Stimulated activated CD4-positive, alpha-beta T cell treated with anti-CD3 and anti-CD28 coated beads, Interleukin-1b, Interleukin-23, amount 100 ng/mL, for 24 hours (primary cell): ENCODE measurements at regions not wholly inside any gene's neighbourhood (a gene's known extent, or its start where the extent isn't known, plus 50 kb on each side); places are given as distances from the start of the nearest gene placed in this dataset.

Experiments used
- DNase-seq, 4 experiments: peaks; one replicate each; pipeline ENCODE4 v3.0.0-alpha.2; 2020; ENCODE audit warnings: low read depth in 4 of 4, low spot score in 1 of 4

DNA sequence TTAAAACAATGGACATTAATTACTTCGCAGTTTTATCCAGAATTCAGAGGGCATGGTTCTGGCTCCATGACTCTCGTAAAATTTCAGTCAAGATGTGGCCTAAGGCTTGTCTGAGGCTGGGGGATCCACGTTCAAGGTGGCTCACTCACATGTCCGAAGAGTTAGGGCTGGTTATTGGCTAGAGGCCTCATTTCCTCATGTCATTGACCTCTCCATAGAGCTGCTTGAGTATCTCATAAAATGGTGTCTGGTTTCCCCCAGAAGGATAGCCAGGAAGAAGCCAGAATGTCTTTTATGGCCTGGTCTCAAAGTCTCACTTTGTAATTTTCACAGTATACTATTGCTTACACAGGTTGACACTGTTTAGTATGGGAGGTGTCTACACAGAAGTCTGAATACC is 67.3 kb upstream of the DCBLD2 start:
- DNase-seq = no peak

DNA sequence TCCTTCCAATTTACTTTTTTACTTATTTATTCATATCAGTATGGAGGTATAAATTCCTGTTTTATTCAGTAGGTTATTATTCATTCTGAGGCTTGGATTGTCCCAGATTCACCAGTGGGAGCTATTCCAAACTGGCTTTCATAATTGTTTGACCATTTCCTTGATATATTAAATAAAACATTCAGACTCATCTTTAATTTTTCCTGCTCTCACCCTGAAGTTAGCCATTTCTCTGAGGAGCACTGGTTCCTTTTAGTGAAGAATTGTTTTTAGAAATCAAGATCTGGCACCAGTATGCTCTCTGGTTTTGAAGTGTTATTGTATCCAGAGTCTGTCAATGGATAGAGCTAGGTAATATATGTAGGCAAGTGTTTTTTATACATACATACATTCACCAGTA is 66.9 kb upstream of the DCBLD2 start:
- DNase-seq = no peak

DNA sequence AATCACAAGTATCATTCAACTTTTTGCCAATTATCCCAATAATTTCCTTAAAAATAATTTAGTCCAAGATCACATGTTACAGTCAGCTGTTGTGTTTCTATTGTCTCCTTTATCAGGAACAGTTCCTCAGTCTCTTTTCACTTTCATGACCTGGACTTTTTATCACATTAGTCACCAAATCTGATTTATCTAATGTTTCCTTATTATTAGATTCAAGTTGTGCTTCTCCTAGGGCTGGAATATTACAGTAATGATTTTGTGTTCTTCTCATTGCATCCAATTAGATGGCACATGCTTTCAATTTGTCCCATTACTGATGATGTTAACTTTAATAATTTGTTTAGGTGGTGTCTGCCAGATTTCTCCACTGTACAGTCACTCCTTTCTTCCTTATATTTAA is 66.3 kb upstream of the DCBLD2 start:
- DNase-seq = no peak

DNA sequence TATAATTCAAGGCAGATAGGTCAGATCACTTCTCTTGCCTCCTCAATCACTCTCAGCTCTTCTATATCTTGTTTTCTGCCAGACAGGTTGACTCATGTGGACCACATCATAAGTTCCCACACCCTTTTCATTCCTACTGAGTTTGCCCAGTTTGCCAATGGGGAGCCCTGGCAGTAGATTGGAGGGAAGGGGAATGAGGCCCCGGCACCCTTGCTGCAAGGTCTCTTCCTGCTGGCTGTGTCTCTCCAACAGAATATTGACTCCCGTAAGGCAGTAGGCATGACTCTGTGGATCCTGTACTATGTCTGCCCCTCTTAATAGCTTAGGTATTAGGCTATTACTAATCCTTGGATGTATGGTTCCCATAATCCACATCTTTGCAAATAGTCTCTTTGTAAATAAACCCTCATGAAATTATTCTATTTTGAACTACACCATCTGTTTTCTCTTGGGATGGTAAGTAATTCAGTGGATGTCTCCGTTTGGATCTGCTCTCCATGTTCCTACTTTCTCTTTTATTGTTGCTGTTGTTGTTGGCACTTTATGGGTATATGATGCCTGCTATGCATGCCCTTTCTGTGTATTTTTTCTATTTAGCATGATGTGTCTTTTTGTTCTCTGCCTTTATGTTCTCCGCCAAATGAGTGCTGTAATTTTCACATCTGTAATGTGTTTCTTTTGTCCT is 65.5 kb upstream of the DCBLD2 start:
- DNase-seq = no peak

DNA sequence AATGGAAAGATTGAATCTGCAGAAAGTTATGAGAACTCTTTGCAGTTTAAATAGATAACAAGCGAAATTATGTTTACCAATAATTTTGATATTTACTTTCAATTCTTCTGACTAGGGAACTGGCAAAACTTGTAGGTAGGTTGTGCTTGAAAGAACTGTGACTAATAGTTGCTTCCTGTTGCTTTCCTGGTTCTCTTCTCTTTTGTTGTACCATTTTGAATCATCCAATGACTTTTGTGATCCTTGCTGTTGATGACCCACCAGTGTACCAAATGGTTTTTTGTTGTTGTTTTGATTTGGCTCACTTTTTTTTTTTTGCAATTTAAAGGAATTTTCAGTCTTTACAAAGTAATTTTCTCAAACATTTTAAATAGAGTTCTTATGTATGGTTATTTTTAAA is 64.9 kb upstream of the DCBLD2 start:
- no peak for DNase-seq

DNA sequence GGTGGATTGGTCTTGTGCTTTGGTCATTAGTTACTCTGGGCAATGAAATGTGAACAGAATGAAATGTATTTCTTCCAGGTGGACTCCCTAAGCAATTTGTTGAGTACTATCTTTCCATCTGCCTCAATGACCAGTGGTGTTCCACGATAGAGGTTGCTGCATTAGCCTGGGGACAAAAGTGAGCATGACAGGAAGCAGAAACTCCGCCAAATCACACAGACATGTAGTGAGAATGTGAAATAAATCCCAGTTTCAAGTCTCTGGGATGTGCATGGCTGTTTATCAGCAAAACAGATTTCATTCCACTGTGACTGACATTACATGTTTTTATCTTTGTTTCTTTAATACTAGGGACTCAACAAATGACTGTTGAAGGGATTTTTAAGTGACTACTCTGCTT is 63.3 kb upstream of the DCBLD2 start:
- no peak for DNase-seq

DNA sequence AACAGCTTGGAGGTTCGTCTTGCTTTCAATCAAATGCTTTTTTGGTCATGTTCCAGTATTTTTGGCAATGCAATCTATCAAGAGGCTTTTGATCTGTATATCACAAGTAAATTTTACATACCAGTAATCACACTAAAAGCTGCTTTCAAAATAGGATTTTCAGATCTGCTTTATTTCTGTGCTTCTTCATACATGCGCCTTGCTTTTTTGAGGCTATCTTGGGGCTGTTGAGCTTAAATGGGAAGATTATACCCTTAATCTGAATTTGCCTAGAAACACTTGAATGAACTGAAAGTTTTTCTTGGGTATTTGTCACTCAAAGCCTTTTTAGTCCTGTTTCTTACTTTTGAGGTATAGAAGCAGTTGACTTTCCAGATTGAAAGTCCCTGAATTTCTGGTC is 62.1 kb upstream of the DCBLD2 start:
- no peak for DNase-seq

DNA sequence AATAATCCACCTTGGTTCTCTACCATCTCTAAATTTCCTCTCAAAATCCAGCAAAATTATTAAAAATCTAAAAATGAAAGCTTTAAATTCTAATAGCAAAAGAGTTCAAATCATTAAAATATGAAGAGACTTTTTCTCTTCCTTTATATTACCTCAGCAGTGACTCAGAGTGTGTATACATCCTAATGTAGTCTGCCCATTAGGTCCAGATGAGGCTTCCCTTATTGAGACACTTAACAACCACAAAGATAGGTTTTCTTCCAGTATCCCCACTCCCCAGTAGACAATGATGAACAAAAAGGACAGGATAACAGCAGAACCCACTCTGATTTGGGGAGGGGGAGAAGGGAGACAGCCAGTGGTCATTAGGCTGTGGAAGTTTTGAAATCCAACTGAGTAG is 61.5 kb upstream of the DCBLD2 start:
- no peak for DNase-seq

DNA sequence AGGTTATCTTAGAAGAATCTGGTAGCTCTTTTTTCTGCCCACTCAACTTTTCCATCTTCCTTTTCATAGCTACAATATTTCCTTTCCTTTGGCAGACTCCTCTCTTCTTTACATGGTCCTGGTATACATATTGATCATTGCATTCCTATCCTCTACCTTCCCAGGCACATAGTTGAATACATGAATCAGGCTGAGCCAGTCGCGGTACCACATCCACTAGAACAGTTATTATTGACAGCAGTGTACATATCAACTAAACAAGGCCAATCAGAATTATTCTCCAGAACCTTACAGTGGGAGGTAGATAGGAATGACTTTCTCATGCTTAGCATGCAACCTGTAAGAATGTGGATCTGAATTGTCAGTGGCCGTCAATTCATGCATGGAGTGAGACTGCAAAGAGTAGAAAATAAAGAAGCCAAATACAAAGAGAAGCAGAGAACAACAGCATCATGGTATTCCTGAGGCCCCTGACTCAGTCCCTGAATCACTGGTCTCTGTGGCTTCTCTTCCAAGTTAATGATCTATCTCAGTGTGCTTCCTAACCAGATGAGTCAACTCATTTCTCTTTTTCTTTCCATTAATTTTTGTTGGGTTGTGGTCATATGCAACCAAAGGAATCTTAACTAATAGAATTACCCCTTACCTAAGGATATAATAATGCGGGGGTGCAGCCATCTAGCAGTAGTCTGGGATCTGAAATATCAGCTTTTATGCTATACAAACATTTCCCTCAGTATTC is 60.9 kb upstream of the DCBLD2 start:
- no peak for DNase-seq

DNA sequence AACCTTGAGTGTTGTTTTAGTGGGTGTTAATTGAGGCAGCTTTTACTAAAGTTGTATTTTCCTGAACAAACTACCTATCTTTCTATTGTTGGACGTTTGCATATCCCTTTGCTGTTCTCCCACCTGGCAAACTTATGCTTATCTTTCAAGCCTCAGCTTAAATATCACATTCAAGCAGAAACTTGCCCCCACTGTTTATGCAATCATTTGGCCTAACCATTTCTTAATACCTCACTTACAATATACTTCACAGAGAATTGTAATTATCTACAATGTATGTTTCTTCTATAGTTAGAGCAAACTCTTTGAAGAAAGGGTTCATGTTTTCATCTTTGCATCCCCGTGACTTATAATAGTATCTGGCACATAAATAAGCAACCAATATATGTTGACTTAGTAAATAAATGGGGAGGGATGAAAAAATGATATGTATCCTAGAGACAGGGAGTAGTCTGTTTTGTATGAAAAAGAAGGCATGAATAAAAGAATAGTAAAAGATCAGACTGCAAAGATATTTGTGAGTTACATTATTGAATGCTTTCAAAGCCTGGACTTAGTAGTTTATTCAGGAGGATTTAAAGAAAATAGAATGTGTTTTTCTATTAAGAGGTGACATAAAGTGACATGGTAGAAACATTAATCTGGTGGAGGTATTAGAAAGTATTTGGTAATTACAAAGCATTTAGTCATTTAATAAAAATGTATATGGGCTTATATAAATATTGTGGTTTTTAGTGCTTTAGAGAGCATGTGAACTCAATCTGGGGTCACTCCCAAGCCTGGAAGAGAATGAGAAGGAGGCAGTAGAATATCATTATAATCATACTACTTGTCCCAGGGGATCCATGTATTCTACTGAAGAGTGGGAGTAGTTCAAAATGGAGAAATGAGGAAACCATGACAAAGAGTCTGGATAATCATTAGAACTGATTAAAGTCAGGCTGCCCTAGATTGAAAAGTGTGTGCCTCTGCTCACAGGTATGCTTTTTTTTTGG is 60.0 kb upstream of the DCBLD2 start:
- DNase-seq = no peak

DNA sequence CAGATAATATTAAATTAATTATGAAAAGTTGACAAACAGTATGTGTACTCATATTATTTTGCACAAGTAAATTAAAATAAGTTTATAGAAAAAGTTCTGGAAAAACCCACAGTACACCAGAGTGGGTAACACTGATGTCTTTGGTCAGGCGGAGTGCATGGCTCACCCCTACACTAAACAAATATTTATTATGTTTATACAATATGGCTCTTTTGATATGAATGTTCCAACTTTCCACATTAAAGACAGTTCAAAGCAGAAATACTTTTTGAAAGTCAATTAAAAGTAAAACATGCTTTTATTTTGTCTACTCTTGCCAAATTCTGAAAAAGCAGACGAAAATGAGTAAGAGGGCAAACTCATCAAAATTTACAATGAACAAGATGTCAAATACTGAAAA is 56.2 kb upstream of the DCBLD2 start:
- no peak for DNase-seq

DNA sequence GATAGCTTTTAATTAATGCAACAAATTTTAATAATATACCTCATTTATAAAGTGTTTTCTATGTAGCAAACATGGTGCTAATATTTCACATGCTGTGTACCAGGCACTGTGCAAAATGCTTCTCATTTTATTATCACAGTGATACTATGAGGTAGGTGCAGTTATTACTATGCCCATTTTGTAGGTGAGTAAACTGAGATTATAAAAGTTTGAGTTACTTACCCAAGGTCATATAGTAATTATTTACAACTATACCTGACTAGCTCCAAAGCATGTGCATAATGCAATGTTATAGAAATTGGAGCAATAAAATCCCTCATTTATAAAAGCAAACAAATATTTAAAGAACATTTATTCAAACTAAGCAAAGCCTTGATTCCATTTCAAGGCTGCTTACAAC is 54.5 kb upstream of the DCBLD2 start:
- no peak for DNase-seq

DNA sequence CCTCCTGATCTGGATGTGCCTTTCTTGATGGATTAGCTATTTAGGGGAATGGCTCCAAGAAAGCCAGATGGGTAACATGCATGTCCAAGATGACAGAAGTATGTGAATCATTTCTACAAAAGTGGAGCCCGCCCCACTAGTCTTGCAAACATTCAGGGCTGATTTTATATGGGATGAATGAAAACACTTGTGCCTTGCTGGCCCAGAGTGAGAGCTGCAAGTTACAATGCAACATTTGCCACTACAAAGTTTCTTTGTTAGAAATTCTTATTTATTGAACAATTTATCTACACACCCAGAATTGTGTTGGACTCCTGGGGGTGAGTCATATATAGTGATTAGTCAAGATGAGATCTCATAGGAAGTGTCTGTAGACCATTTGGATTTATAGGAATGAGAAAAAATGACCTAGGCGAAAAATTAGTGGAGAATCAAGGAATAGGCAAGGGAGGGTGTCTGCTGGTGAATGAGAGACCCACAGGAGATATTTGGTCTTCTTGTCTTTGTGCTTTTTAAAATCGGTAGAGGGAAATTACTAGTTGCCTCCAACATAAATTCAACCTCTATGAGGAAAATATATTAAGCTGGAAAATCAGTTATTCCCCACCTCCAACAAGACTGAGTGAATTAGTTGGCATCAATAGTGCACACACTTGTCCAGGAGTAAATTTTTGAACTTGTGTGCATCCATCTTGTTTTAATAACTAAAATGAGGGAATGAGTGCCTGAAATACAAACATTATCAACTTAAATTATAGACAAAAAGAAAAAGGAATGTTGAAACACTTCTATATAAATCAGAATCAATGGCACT is 53.5 kb upstream of the DCBLD2 start:
- no peak for DNase-seq

DNA sequence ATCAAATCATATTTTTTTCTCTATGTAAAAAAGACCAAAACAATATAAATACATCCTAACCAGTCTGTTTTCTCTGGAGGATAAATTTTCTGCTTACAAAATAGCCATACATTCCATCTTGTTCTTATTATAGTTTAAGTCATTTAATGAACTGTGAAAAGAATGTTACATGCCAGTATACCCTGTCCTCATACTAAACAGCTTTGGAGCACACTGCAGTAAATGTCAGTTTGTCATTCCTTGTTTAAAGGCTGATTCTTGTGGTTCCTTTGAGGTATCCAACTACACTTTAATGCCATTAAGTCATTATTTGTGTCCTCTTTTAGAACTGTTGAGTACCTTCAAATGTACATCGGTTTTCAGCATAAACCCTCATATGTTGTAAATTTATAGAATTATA is 52.7 kb upstream of the DCBLD2 start:
- no peak for DNase-seq

DNA sequence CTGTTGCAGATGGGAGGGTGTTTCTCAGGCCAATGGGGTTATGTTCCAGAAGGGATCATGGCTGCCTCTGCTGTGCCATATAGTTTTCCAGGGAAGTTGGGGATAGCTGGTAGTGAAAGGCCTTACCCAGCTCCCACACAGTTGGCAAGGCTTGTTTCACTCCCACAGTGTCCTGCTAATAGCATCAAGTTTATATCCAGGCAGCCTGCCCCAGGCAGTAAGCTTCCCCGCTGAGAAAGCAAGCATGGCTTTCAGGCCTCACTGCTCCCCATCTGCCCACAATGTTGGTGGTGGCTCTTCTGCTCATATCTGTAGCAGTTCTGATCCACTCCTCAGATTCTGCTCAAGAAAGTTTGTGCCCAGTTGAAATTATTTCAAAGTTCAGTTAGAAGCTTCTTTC is 50.9 kb upstream of the DCBLD2 start:
- no peak for DNase-seq
